Large intestine (tissue), 3 donors: ENCODE measurements at regions not wholly inside any gene's neighbourhood (a gene's known extent, or its start where the extent isn't known, plus 50 kb on each side); places are given as distances from the start of the nearest gene placed in this dataset.

Experiments
- DNase-seq, 2 donors: peaks; one replicate each; pipeline versions ENCODE4 v3.0.0 to v3.0.0-alpha.2; 2013
- H3K27ac ChIP-seq: one replicate; pipeline ENCODE4 v1.5.1; 2013; ENCODE audit warnings: low read length
- H3K27me3 ChIP-seq: 2 replicates; pipeline ENCODE4 v1.6.1; 2013; ENCODE audit warnings: low read length; ENCODE audit not compliant: control insufficient read depth, insufficient read depth
- H3K36me3 ChIP-seq: 2 replicates; pipeline ENCODE4 v1.6.1; 2013; ENCODE audit warnings: low read length; ENCODE audit not compliant: control insufficient read depth, insufficient read depth
- H3K4me1 ChIP-seq: one replicate; pipeline ENCODE4 v1.6.1; 2013; ENCODE audit warnings: low read length; ENCODE audit not compliant: control insufficient read depth, insufficient read depth
- H3K4me3 ChIP-seq: one replicate; pipeline ENCODE4 v1.5.1; 2013; ENCODE audit warnings: low read length
- H3K9me3 ChIP-seq: one replicate; pipeline ENCODE4 v1.6.1; 2013; ENCODE audit warnings: mild to moderate bottlenecking, low read depth, low read length, moderate library complexity; ENCODE audit not compliant: control insufficient read depth
- WGBS: methylation state at CpG from one replicate; pipeline ENCODE4 v1.1.5; 2013; ENCODE audit warnings: low lambda C conversion rate; ENCODE audit not compliant: insufficient coverage; 5-methylcytosine and 5-hydroxymethylcytosine counted together

DNA sequence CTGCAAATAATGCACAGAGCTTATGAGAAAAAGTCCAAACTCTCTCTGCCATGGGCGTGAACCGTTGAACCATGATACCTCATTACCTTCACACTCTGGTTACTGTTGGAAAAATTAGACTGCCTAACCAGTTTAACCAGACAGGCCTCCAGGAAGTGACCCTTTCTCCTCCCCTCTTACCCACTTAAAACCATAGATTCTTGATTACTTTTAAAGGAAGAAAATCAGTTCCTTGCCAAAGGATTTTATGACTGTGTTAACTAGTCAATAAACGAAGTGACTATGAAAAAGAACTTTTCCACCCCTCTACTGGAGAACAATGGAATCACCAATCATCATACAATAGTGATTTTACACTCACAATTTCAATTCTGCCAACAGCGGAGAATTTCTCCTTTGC is 254.0 kb upstream of the ATP2B1 start:
- H3K27me3 ChIP-seq, result no peaks in the 10 kb centered on the region
- no CpG with 5 or more reads among the region's 4 CpGs for WGBS
- peaks cover 37% of the 10 kb centered on the region for H3K4me1 ChIP-seq
- no peak overlapping the region for H3K4me3 ChIP-seq
- H3K27ac ChIP-seq, result peak overlapping the region; percentile 76
- peak; percentile 52 to 76 for DNase-seq
- no peaks in the 10 kb centered on the region for H3K36me3 ChIP-seq
- no peaks in the 10 kb centered on the region for H3K9me3 ChIP-seq

DNA sequence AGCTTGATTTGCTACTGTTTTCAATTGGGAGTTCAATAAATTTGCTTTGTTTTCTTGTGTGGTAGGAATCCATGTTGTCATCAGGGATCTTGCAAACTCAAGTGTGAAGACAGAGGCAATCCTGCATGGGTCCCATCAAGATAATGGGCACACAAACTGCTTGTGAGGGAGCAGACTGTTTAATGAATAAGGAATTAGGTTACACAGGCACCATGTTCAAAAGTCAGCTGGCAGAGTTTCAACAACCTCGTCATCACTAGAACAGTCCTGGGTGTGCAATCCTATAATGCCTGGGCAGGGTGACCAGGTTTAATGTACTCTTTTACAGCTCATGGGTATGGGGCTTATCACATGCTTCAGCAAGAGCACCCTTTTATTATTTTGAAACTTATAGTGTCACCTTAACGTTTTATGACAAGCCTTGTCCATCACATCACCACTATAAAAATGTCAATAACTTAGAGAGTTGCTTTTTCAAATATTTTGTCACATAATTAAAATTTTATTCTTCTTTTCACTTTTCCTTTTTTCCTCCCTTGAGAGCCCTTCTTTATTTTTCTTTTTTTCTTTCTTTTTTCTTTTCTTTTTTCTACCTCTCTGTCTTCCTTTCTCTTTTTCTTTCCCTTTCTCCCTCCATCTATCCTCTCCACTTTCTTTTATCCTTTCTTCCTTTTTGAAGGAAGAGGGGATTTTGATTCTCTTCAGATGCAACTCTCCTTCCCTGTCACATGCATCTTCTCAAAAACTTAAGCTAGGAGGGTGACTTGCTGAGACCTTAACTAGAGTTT is 252.2 kb upstream of the ATP2B1 start:
- no peak overlapping the region for H3K4me3 ChIP-seq
- no peaks in the 10 kb centered on the region for H3K9me3 ChIP-seq
- WGBS, result 9% methylated on average over 1 of the region's 2 CpGs
- DNase-seq, result peak; percentile 85 to 94
- peaks cover 34% of the 10 kb centered on the region for H3K4me1 ChIP-seq
- no peaks in the 10 kb centered on the region for H3K36me3 ChIP-seq
- H3K27ac ChIP-seq, result peak overlapping the region; percentile 76
- no peaks in the 10 kb centered on the region for H3K27me3 ChIP-seq

DNA sequence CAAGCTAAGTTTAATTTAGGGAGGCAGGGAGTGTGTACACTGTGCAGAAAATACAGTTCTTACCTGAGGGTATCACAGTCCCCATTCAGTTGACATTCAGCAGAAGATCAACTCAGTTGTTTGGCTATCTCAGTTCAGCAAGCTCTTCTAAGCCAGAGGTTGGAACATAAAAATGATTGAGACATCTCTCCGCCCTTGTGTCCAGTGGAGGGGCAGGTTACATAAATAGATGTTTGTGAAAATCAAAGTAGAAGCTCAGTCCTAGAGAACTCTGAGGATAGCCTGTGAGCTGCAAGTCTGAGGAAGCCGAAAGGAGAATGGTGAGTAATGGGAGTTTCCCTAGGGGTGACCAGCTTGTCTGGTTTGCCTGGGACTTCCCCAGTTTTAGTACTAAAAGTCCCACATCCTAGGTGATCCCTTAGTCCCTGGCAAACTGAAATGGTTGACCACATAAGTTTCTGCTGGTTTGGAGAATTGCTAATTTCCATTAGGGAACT is 251.4 kb upstream of the ATP2B1 start:
- peaks cover 33% of the 10 kb centered on the region for H3K4me1 ChIP-seq
- no peaks in the 10 kb centered on the region for H3K9me3 ChIP-seq
- DNase-seq, result peak in 1 of 2 donors; percentile 51
- peak overlapping the region; percentile 76 for H3K27ac ChIP-seq
- H3K27me3 ChIP-seq, result no peaks in the 10 kb centered on the region
- no peaks in the 10 kb centered on the region for H3K36me3 ChIP-seq
- WGBS, result no CpG with 5 or more reads among the region's 2 CpGs
- H3K4me3 ChIP-seq, result no peak overlapping the region

DNA sequence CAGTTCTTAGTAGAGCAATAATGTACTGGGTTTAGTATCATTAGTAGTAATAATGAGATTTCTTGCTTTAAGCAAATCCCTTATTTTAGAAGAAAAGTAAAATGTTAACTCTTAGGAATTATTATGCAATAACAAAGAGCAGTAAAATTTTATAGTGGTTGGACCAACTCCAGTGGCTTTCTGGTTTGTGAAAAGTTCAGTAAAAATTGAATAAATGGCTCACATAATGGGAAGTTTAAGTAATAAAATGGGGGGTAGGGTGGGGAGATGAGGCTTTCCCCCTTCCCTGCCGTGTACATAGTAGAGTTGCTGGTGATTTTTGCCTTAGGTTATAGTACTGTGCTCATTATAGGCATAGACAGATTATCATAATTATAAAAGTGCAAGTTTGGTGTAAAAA is 250.5 kb upstream of the ATP2B1 start:
- peaks cover 29% of the 10 kb centered on the region for H3K4me1 ChIP-seq
- H3K4me3 ChIP-seq, result no peak overlapping the region
- no peaks in the 10 kb centered on the region for H3K27me3 ChIP-seq
- no peaks in the 10 kb centered on the region for H3K36me3 ChIP-seq
- H3K27ac ChIP-seq, result peak overlapping the region; percentile 76
- DNase-seq, result peak in 1 of 2 donors; percentile 59
- WGBS, result no CpG with 5 or more reads among the region's 1 CpG
- no peaks in the 10 kb centered on the region for H3K9me3 ChIP-seq

DNA sequence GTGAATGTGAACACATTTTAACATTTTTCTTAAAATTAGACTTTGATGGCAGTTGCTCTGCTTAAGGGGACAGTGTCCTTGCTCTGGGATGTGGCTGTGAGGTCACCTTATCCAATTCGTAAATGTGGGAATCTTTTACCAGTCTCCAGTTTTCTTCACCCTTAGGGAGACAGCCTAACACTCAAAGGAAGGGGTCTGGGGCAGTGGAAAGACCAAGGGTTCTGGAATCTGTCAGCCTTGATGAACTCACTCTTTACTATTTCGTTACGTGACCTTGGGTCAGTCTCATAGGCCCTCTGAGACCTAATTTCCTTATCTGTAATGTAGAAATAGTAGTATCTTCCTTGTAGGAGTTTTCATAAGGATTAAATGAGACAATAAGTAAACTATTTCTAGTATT is 245.6 kb upstream of the ATP2B1 start:
- WGBS, result no CpG with 5 or more reads among the region's 3 CpGs
- H3K27ac ChIP-seq, result no peak overlapping the region
- peaks cover 20% of the 10 kb centered on the region for H3K4me1 ChIP-seq
- no peaks in the 10 kb centered on the region for H3K36me3 ChIP-seq
- H3K27me3 ChIP-seq, result no peaks in the 10 kb centered on the region
- H3K4me3 ChIP-seq, result no peak overlapping the region
- H3K9me3 ChIP-seq, result no peaks in the 10 kb centered on the region
- peak in 1 of 2 donors; percentile 15 for DNase-seq

DNA sequence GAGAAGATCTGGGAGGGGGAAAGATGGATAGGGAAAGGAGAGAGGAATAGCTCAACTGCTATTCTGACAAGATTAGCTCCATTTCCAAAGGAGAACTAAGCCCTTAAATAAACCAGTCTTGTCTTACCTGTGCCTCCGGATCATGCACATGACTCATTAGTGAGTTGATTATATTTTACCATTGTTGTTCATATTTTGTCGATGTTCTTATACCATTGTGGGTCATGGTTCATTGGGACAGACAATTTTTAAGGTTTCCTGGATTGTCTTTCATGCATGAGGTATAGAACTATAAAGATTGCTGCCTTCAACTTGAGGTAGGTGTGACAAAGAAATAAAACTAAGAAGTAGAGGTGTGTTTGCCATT is 243.0 kb upstream of the ATP2B1 start:
- no peaks in the 10 kb centered on the region for H3K36me3 ChIP-seq
- 47% methylated on average over 2 of the region's 2 CpGs for WGBS
- no peak for DNase-seq
- H3K27me3 ChIP-seq, result no peaks in the 10 kb centered on the region
- no peak overlapping the region for H3K4me3 ChIP-seq
- H3K4me1 ChIP-seq, result peaks cover 39% of the 10 kb centered on the region
- peak overlapping the region; percentile 78 for H3K27ac ChIP-seq
- no peaks in the 10 kb centered on the region for H3K9me3 ChIP-seq

DNA sequence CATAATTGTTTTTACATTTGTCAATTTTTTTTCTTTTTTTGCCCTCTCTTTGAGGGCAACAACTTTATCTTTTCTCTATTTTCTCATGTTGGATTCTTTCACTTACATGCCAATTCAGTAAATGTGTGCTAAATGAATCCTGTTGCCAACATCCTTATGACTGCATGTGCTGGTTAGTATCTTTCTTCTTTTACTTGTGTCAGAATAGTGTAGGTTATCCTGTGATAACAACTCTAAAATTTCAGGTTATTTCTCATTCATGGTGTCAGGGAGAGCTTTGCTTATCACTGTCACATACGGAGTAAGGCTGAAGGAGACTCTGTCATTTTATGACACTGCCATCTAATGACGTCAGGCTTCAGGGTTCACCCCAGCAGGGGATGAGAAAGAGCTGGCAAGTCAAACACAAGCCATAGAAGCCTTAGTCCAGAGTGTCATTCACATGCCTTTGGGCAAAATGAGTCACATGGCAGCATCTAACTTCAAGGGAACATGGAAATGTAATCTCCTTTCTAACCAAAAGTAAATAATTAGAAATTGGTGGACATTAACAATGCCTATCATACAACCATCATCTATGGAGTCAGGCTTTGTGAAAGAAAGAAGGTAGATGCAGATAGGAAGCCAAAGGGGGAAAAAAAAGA is 242.5 kb upstream of the ATP2B1 start:
- Histone ChIP-seq H3K27ac (peak overlapping the region; percentile 98), H3K4me1 (peaks cover 41% of the 10 kb centered on the region), H3K27me3 (no peaks in the 10 kb centered on the region), H3K4me3 (no peak overlapping the region), H3K9me3 (no peaks in the 10 kb centered on the region), H3K36me3 (no peaks in the 10 kb centered on the region)
- peak; percentile 90 to 97 for DNase-seq
- 60% methylated on average over 1 of the region's 2 CpGs for WGBS

DNA sequence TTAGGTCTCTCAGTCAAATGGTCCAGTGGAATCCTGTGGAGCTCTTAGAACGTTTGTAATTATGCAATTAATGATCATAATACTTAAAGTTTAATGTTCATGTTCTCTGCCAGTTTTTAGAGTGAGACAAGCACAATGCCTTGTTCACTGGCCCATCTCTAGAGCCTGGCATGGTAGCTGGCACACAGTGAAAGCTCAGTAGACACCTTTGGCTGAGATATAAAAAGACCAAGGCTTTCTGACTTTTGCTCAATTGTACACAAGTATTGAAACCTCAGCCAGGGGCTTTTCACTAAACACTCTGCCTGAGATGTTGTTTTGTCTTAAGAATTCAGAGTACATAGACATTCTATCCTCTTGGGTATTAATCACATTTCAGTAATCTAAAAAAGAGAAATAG is 241.8 kb upstream of the ATP2B1 start:
- H3K9me3 ChIP-seq, result no peaks in the 10 kb centered on the region
- peak overlapping the region; percentile 98 for H3K27ac ChIP-seq
- no peaks in the 10 kb centered on the region for H3K27me3 ChIP-seq
- no CpG with 5 or more reads among the region's 1 CpG for WGBS
- no peak overlapping the region for H3K4me3 ChIP-seq
- no peak for DNase-seq
- peaks cover 49% of the 10 kb centered on the region for H3K4me1 ChIP-seq
- H3K36me3 ChIP-seq, result no peaks in the 10 kb centered on the region

DNA sequence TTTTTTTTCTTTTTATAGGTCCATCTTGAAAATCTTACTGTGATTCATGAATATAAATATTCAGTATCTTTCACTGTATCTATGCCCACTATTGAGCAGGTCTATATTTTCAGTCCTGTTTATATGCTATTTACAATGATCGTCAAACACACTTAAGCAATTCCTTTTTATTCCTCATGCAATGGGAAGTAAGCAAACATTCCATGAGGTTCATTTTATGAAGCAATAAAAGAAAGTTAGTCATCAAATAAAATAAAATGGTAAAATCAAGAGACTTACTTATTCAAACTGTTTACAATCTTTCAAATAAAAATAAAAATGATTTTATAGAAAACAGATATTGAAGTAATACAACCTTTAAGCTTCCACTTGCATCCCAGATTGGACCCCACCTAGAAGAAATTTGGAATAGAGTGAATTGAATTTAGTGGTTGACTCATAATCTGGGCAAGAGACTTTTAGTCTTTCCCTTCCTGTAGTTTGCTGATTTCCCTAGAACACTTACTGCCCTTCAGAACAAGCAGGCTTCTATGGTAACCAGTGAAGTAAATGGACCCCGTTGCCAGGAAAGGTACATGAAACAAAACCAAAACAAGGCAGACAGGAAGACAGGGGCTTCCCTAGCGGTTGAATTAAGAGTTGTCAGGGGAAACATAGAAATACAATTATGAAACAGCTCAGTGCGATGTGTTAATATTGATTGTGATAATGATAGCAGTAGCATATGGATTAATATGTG is 241.0 kb upstream of the ATP2B1 start:
- no peaks in the 10 kb centered on the region for H3K9me3 ChIP-seq
- H3K4me3 ChIP-seq, result no peak overlapping the region
- DNase-seq, result peak; percentile 75 to 84
- H3K27me3 ChIP-seq, result no peaks in the 10 kb centered on the region
- WGBS, result 12% methylated on average over 2 of the region's 4 CpGs
- H3K27ac ChIP-seq, result peak overlapping the region; percentile 98
- H3K36me3 ChIP-seq, result no peaks in the 10 kb centered on the region
- H3K4me1 ChIP-seq, result peaks cover 49% of the 10 kb centered on the region
